HEK293T (cell line): ENCODE measurements at regions not wholly inside any gene's neighbourhood (a gene's known extent, or its start where the extent isn't known, plus 50 kb on each side); places are given as distances from the start of the nearest gene placed in this dataset.
"Not testable (repeated sequence)": the region's sequence is repeated elsewhere in the genome, so short reads cannot be mapped to it uniquely, and the experiment has no call there.

ENCODE experiments used
- CTCF ChIA-PET: fragments of 350-600 bp; formaldehyde crosslinking; extraction: SDS; loops from one replicate; lab custom pipeline; 2021; ENCODE audit warnings: antibody characterized with exemption, inconsistent platforms; lab: Yijun Ruan, JAX
- POLR2A ChIA-PET: fragments of 350-600 bp; formaldehyde crosslinking; extraction: SDS; loops from one replicate; lab custom pipeline; 2020; ENCODE audit warnings: antibody characterized with exemption, inconsistent platforms; lab: Yijun Ruan, JAX
- DNase-seq: peaks from one replicate; pipeline ENCODE4 v3.0.0; 2012; ENCODE audit warnings: mixed read lengths; ENCODE audit errors: extremely low spot score
- ARNT ChIP-seq: fragments of 450-650 bp; IDR thresholded peaks from 2 replicates; pipeline ENCODE4 v1.6.1; 2017; ENCODE audit warnings: mild to moderate bottlenecking
- BHLHE40 ChIP-seq: fragments of 450-650 bp; IDR thresholded peaks from 2 replicates; pipeline ENCODE4 v1.6.1; 2016; ENCODE audit warnings: mild to moderate bottlenecking, moderate library complexity, borderline replicate concordance
- CTBP1 ChIP-seq: fragments of 450-650 bp; IDR thresholded peaks from 2 replicates; pipeline ENCODE4 v1.6.1; 2016; ENCODE audit warnings: borderline replicate concordance
- ELF4 ChIP-seq: fragments of 450-650 bp; IDR thresholded peaks from 2 replicates; pipeline ENCODE4 v1.6.1; 2017; ENCODE audit warnings: antibody characterized with exemption
- FOXA1 ChIP-seq: fragments of 450-650 bp; IDR thresholded peaks from 2 replicates; pipeline ENCODE4 v1.6.1; 2016; ENCODE audit warnings: mild to moderate bottlenecking
- FOXK2 ChIP-seq: fragments of 450-650 bp; IDR thresholded peaks from 2 replicates; pipeline ENCODE4 v1.6.1; 2016; ENCODE audit warnings: mild to moderate bottlenecking
- FOXM1 ChIP-seq: fragments of 450-650 bp; IDR thresholded peaks from 2 replicates; pipeline ENCODE4 v1.6.1; 2017; ENCODE audit warnings: mild to moderate bottlenecking, borderline replicate concordance
- HDGF ChIP-seq: fragments of 450-650 bp; IDR thresholded peaks from 2 replicates; pipeline ENCODE4 v1.6.1; 2017; ENCODE audit warnings: antibody characterized with exemption, borderline replicate concordance
- L3MBTL2 ChIP-seq: fragments of 450-650 bp; conservative IDR thresholded peaks from 2 replicates; pipeline ENCODE4 v1.6.1; 2016; ENCODE audit warnings: mild to moderate bottlenecking
- LEF1 ChIP-seq: fragments of 450-650 bp; IDR thresholded peaks from 2 replicates; pipeline ENCODE4 v1.6.1; 2017; ENCODE audit warnings: mild to moderate bottlenecking, borderline replicate concordance
- NFRKB ChIP-seq: fragments of 450-650 bp; IDR thresholded peaks from 2 replicates; pipeline ENCODE4 v1.6.1; 2016; ENCODE audit warnings: mild to moderate bottlenecking, moderate library complexity
- PKNOX1 ChIP-seq: fragments of 450-650 bp; IDR thresholded peaks from 2 replicates; pipeline ENCODE4 v1.6.1; 2016
- SP1 ChIP-seq: fragments of 450-650 bp; IDR thresholded peaks from 2 replicates; pipeline ENCODE4 v1.6.1; 2017
- SUZ12 ChIP-seq: fragments of 450-650 bp; IDR thresholded peaks from 2 replicates; pipeline ENCODE4 v1.6.1; 2016; ENCODE audit warnings: mild to moderate bottlenecking
- TARDBP ChIP-seq: fragments of 450-650 bp; IDR thresholded peaks from 2 replicates; pipeline ENCODE4 v1.6.1; 2016
- ZNF384 ChIP-seq: fragments of 450-650 bp; IDR thresholded peaks from 2 replicates; pipeline ENCODE4 v1.6.1; 2016

- POLR2A ChIA-PET = no interaction called here
- no peak for DNase-seq
- CTCF ChIA-PET = no interaction called here
- no peak for TF ChIP-seq NFRKB
- no peak for TF ChIP-seq FOXM1
- no peak for TF ChIP-seq ARNT
- TF ChIP-seq HDGF = no peak
- no peak for TF ChIP-seq SUZ12
Measured at GRCh38 chr4:13797061-13797460, 169.5 kb upstream of the BOD1L1 start.

GRCh38 chr4:13815231-13815630, 187.7 kb upstream of the BOD1L1 start:
- POLR2A ChIA-PET = no interaction called here
- CTCF ChIA-PET = no interaction called here
- TF ChIP-seq FOXA1 = no peak
- TF ChIP-seq ZNF384 = no peak
- TF ChIP-seq FOXM1 = no peak
- no peak for TF ChIP-seq L3MBTL2
- TF ChIP-seq ARNT = no peak
- no peak for TF ChIP-seq NFRKB
- TF ChIP-seq SP1 = no peak
- no peak for TF ChIP-seq SUZ12
- TF ChIP-seq ELF4 = no peak
- no peak for TF ChIP-seq TARDBP
- no peak for TF ChIP-seq FOXK2
- no peak for TF ChIP-seq PKNOX1
- TF ChIP-seq LEF1 = no peak
- no peak for TF ChIP-seq BHLHE40
- no peak for TF ChIP-seq CTBP1
- no peak for TF ChIP-seq HDGF
- DNase-seq = no peak

- CTCF ChIA-PET = no interaction called here
- POLR2A ChIA-PET = no interaction called here
- DNase-seq = no peak
- TF ChIP-seq SP1 (no peak), SUZ12 (no peak), ZNF384 (no peak), ARNT (no peak), LEF1 (no peak)
Measured at GRCh38 chr4:13816472-13816871, 188.9 kb upstream of the BOD1L1 start.

GRCh38 chr4:13821522-13821921, 194.0 kb upstream of the BOD1L1 start:
- no peak for DNase-seq
- POLR2A ChIA-PET = no interaction called here
- TF ChIP-seq CTBP1 (no peak), LEF1 (no peak), L3MBTL2 (no peak), SP1 (no peak), FOXM1 (no peak), FOXA1 (no peak), ZNF384 (no peak), BHLHE40 (no peak), SUZ12 (no peak), ELF4 (no peak), ARNT (no peak), TARDBP (no peak), FOXK2 (no peak), NFRKB (no peak), HDGF (no peak), PKNOX1 (no peak)
- CTCF ChIA-PET = no interaction called here

- CTCF ChIA-PET, POLR2A ChIA-PET, DNase-seq: not testable (repeated sequence)
Measured at GRCh38 chr4:13825822-13826221, 198.3 kb upstream of the BOD1L1 start.

- CTCF ChIA-PET = no interaction called here
- TF ChIP-seq BHLHE40 (no peak), L3MBTL2 (no peak), SP1 (no peak), LEF1 (no peak), FOXM1 (no peak), SUZ12 (no peak), PKNOX1 (no peak), ZNF384 (no peak), ELF4 (no peak), CTBP1 (no peak), HDGF (no peak), ARNT (no peak), NFRKB (no peak), TARDBP (no peak)
- DNase-seq = no peak
- POLR2A ChIA-PET = no interaction called here
Measured at GRCh38 chr4:13829457-13829856, 201.9 kb upstream of the BOD1L1 start.

- ChIA-PET CTCF (no interaction called here), POLR2A (no interaction called here)
- no peak for DNase-seq
- no peak for TF ChIP-seq ELF4
- TF ChIP-seq ARNT = no peak
- TF ChIP-seq SP1 = no peak
- TF ChIP-seq PKNOX1 = no peak
- no peak for TF ChIP-seq TARDBP
- TF ChIP-seq L3MBTL2 = no peak
- TF ChIP-seq ZNF384 = no peak
- TF ChIP-seq BHLHE40 = no peak
Measured at GRCh38 chr4:13830449-13830848, 202.9 kb upstream of the BOD1L1 start.
